NCI-H82 treated with DMSO at 0.1 percent for 48 hours (cell line): ENCODE measurements at regions not wholly inside any gene's neighbourhood (a gene's known extent, or its start where the extent isn't known, plus 50 kb on each side); places are given as distances from the start of the nearest gene placed in this dataset.
A peak's percentile ranks its signal among the peaks of the same experiment; 100 is the strongest.

Source experiments
- DNase-seq: peaks from one replicate; lab custom pipeline; 2025; ENCODE audit not compliant: unreplicated experiment; lab: John Stamatoyannopoulos, UW

- DNase-seq: no peak
Observed at GRCh38 chr9:87319656-87320055, 178.0 kb upstream of the DAPK1 start.

DNA sequence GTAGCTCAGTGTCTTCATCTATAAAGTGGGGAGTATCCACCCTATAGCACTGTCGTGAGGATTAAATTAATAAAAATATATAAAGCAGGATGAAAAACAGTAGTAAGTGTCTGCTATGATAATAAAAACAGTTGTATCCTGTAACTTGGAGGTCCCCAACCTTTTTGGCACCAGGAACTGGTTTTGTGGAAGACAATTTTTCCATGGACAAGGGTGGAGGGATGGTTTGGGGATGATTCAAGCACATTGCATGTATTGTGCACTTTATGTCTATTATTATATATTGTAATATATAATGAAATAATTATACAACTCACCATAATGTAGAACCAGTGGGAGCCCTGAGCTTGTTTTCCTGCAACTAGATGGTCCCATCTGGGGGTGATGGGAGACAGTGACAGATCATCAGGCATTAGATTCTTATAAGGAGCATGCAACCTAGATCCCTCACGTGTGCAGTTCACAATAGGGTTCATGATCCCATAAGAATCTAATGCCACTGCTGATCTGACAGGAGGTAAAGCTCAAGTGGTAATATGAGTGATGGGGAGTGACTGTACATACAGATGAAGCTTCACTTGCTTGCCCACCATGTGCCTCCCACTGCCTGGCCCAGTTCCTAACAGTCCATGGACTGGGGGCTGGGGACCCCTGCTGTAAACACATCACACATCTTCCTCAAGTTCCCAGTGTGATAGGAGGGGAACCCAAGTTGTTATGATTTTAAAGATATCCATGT is 177.4 kb upstream of the DAPK1 start:
- DNase-seq: no peak

- DNase-seq: no peak
Observed at GRCh38 chr9:87322840-87323635, 174.6 kb upstream of the DAPK1 start.

- no peak for DNase-seq
Observed at GRCh38 chr9:87323928-87324327, 173.7 kb upstream of the DAPK1 start.

- DNase-seq: no peak
Observed at GRCh38 chr9:87324613-87325194, 173.0 kb upstream of the DAPK1 start.

DNA sequence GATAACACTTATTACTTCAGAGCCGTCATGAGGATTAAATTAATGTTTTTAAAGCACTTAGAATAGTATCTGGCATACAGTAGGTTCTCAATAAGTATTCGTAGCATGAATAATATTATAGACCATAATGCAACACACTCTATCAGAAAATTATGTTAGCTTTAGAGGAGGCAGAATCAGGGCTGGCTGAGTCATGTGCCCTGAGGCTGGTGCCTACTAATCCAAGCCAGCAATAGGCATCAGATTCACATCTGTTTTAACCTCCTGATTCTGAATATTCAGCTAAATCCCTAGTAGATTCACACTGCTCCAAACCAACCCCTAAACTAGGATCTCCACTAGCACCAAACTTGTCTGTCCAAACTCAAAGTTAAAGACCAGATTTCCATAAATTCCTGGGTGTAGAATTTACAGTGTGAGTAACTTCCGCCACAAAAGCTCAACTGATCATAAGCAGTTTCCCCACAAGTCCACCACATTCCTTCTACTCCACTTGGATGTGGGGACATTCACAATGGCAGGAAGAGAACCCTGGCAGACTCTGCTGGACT is 170.0 kb upstream of the DAPK1 start:
- no peak for DNase-seq

DNA sequence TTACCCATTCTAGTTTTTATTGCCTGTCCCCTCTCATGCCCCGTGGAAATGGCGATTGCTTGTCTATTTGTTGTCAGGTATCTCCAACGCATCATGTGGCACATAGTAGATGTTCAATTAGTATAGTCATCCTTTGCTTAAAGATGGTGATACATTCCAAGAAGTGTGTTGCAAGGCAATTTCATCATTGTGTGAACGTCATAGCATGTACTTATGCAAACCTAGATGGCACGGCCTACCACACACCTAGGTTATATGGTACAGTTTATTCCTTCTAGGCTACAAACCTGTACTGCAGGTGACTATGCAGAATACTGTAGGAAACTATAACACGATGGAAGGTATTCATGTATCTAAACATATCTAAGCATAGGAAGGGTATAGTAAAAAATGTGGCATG is 163.9 kb upstream of the DAPK1 start:
- DNase-seq: no peak

DNA sequence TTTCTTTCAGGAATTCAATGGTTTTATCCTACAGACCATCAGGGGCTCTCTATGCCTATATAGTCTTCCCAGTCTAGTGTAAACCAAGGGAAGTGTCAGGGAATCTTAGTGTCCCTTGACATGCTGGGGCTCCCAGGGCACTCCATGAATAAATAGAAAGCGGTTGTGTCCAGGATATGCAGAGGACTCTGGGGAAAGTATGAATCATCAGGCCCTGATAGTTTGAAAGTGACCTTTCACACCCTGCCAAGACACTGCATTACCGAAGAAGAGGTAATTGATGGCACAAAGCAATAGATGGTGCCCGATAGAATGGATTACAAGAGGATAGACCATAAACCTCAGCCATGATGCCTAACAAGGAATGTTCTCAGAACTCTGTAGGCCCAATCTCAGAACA is 163.3 kb upstream of the DAPK1 start:
- no peak for DNase-seq

GRCh38 chr9:87336407-87336806 is 161.3 kb upstream of the DAPK1 start:
- DNase-seq: no peak

DNA sequence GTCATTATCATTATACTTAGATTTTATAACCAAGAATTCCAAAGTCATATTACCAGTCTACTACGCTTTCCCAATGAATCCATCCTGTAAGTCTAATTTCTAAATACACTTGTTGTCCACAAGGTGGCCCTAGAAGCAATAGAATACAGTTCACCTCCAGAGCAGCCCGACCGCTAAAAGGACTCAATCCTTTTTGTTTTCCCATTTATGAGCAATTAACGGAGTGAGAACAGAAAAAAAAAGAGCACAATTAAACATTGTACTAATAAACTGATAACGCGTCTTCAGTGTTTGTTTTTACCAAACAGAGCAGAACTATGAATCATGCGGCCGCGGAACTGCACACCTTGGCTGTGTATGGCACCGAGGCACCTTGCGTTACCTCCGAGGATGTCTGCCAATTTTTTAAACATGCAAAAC is 160.7 kb upstream of the DAPK1 start:
- peak; percentile 34 for DNase-seq

GRCh38 chr9:87337335-87338087 is 160.2 kb upstream of the DAPK1 start:
- no peak for DNase-seq

- DNase-seq: no peak
Observed at GRCh38 chr9:87338088-87338989, 159.3 kb upstream of the DAPK1 start.

- no peak for DNase-seq
Observed at GRCh38 chr9:87340391-87340790, 157.3 kb upstream of the DAPK1 start.

GRCh38 chr9:87342743-87343142 is 154.9 kb upstream of the DAPK1 start:
- DNase-seq: no peak

GRCh38 chr9:87343816-87344430 is 153.7 kb upstream of the DAPK1 start:
- DNase-seq: no peak

GRCh38 chr9:87346061-87346665 is 151.5 kb upstream of the DAPK1 start:
- DNase-seq: no peak

DNA sequence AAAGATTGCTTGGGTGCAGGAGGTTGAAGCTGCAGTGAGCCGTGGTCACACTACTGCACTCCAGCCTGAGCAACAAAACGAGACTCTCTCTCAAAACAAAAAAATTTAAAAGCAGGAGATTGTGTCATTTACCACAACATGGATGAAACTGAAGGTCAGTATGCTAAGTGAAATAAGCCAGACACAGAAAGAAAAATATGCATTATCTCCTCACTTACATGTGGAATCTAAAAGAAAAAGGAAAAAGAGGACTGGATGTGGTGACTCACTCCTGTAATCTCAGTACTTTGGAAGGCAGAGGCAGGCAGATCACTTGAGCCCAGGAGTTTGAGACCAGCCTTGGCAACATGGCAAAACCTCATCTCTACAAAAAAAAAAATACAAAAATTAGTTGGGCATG is 146.8 kb upstream of the DAPK1 start:
- DNase-seq: no peak

GRCh38 chr9:87353301-87353700 is 144.4 kb upstream of the DAPK1 start:
- DNase-seq: no peak

- DNase-seq: no peak
Observed at GRCh38 chr9:87354147-87354546, 143.5 kb upstream of the DAPK1 start.
